Nephron progenitor cell (in vitro differentiated cells): ENCODE measurements at regions not wholly inside any gene's neighbourhood (a gene's known extent, or its start where the extent isn't known, plus 50 kb on each side); places are given as distances from the start of the nearest gene placed in this dataset.

Source experiments
- DNase-seq: peaks from one replicate; pipeline ENCODE4 v3.0.0; 2021
- H3K27ac Mint-ChIP-seq: 2 replicates; pipeline ENCODE4 v1.8.0; 2021; ENCODE audit warnings: mild to moderate bottlenecking, moderate library complexity, mixed read lengths
- H3K27me3 Mint-ChIP-seq: 2 replicates; pipeline ENCODE4 v1.8.0; 2021; ENCODE audit warnings: mild to moderate bottlenecking, low read depth, mixed read lengths; ENCODE audit not compliant: poor library complexity
- H3K36me3 Mint-ChIP-seq: 2 replicates; pipeline ENCODE4 v1.8.0; 2021; ENCODE audit warnings: low read depth, mixed read lengths
- H3K4me1 Mint-ChIP-seq: 2 replicates; pipeline ENCODE4 v1.8.0; 2021; ENCODE audit warnings: mixed read lengths
- H3K4me3 Mint-ChIP-seq: 2 replicates; pipeline ENCODE4 v1.8.0; 2021; ENCODE audit warnings: mild to moderate bottlenecking, moderate library complexity, mixed read lengths
- H3K9me3 Mint-ChIP-seq: 2 replicates; pipeline ENCODE4 v1.8.0; 2021; ENCODE audit warnings: mild to moderate bottlenecking, moderate library complexity, mixed read lengths
- TF ChIP-seq, protein P1 (sequence below): fragments of 200-600 bp; sonication (generic); IDR thresholded peaks from 2 replicates; pipeline ENCODE4 v1.5.0; 2021; ENCODE audit warnings: antibody characterized with exemption

DNA sequence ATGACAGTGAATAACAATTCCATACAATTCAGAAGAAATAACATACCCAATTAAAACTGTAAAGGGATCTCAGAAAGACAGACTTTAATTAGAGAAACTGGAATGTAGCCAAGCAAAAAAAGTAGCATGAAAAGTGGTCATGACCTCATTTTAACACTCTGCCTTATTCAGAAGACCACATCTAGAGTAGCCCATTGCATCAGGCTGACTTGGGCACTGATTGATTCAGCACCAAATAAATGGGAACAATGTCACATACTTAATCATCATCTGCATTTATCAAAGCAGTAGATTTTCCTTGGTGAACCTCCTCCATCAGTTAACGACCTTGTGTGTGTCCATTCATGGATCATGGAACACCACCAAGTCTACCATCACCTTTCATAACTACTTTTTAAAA, 992.1 kb downstream of the NR2F1-AS1 start:
- H3K36me3 Mint-ChIP-seq = no peaks in the 10 kb centered on the region
- H3K27ac Mint-ChIP-seq = no peak overlapping the region
- H3K9me3 Mint-ChIP-seq = peaks cover 4% of the 10 kb centered on the region
- H3K27me3 Mint-ChIP-seq = no peaks in the 10 kb centered on the region
- no peak overlapping the region for H3K4me3 Mint-ChIP-seq
- H3K4me1 Mint-ChIP-seq = no peaks in the 10 kb centered on the region
- TF ChIP-seq, protein P1, sequence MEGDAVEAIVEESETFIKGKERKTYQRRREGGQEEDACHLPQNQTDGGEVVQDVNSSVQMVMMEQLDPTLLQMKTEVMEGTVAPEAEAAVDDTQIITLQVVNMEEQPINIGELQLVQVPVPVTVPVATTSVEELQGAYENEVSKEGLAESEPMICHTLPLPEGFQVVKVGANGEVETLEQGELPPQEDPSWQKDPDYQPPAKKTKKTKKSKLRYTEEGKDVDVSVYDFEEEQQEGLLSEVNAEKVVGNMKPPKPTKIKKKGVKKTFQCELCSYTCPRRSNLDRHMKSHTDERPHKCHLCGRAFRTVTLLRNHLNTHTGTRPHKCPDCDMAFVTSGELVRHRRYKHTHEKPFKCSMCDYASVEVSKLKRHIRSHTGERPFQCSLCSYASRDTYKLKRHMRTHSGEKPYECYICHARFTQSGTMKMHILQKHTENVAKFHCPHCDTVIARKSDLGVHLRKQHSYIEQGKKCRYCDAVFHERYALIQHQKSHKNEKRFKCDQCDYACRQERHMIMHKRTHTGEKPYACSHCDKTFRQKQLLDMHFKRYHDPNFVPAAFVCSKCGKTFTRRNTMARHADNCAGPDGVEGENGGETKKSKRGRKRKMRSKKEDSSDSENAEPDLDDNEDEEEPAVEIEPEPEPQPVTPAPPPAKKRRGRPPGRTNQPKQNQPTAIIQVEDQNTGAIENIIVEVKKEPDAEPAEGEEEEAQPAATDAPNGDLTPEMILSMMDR = no peak
- DNase-seq = no peak

DNA sequence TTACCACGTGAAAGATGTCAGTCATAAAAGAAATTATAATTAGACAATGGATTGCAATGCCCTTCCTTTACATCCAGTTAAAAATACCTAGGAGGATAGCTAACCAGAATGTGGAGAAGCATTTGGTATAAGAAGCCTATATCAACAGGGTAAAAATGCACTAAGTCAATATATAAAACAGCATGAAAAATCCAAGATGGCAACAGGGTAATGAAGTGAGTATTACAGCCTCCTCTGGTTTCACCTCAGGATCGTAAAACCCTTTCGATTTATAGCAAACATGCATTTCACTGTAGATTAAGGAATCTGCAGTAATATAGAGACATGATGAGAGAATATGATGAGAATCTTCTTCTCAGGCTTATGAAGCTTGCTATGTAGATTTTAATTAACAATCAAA, 999.3 kb downstream of the NR2F1-AS1 start:
- no peak for DNase-seq
- Mint-ChIP-seq H3K4me3 (no peak overlapping the region), H3K27ac (no peak overlapping the region), H3K9me3 (peaks cover 9% of the 10 kb centered on the region), H3K27me3 (peaks cover 2% of the 10 kb centered on the region), H3K36me3 (no peaks in the 10 kb centered on the region), H3K4me1 (no peaks in the 10 kb centered on the region)
- TF ChIP-seq, protein P1 = no peak

DNA sequence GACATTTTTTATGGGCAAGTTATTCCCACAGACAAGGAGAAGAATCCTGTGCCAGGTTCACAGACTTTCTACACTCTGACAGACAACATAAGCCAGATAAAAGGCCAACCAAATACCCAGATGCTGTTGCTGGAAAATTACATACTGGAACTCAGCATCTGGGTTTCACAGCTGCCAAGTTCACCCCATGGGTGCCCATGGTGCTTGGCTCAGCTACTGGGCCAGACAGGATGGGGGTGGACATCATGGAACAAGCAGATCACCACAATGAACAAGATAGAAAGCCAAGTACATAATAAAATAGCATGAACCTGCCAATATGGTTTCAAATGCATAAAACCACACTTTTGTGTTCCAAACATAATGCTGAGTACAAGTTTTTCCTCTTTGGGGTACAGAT, 999.8 kb downstream of the NR2F1-AS1 start:
- no peak overlapping the region for H3K4me3 Mint-ChIP-seq
- TF ChIP-seq, protein P1 = no peak
- no peaks in the 10 kb centered on the region for H3K4me1 Mint-ChIP-seq
- no peak overlapping the region for H3K27ac Mint-ChIP-seq
- H3K27me3 Mint-ChIP-seq = peaks cover 2% of the 10 kb centered on the region
- DNase-seq = no peak
- no peaks in the 10 kb centered on the region for H3K36me3 Mint-ChIP-seq
- peaks cover 9% of the 10 kb centered on the region for H3K9me3 Mint-ChIP-seq

DNA sequence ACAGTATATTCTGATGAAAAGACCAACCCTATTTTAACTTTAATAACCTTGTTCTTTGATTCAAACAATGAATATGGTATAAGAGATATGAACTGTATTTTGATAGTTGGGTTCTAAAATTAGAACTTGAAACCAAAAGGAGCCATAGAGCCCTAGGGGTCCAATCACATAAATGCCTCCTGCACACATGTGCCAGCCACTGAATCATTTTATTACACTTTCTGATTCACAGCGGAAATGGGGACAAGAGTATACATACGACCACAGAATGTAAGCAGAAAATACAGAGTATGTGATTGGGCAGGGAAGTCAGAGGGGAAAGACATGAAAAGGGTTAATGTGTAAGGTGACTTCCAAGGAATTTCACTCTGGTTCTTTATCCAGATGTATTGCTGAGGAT, 1000.2 kb downstream of the NR2F1-AS1 start:
- no peaks in the 10 kb centered on the region for H3K4me1 Mint-ChIP-seq
- H3K36me3 Mint-ChIP-seq = no peaks in the 10 kb centered on the region
- no peak overlapping the region for H3K27ac Mint-ChIP-seq
- H3K4me3 Mint-ChIP-seq = no peak overlapping the region
- TF ChIP-seq, protein P1 = no peak
- peaks cover 2% of the 10 kb centered on the region for H3K27me3 Mint-ChIP-seq
- H3K9me3 Mint-ChIP-seq = peaks cover 9% of the 10 kb centered on the region
- DNase-seq = no peak

DNA sequence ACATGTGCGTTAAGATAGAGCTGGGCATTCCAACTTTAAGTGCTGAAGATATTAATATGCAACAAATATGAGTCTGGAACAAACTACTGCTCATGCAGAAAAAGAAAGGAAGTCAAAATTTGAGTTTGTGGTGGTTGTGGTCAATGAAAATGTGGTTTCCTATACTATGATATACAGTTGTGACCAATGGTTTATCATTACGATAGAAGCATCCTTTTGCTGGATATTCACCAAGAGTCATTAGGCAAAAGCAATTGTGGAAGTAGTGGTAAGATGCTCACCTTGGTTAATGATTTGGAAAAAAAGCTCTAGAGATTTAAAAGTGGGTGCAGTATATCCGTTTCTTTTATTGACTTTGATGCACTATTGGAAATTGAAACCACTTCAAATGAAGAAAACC, 1007.0 kb downstream of the NR2F1-AS1 start:
- TF ChIP-seq, protein P1 = no peak
- H3K4me3 Mint-ChIP-seq = no peak overlapping the region
- no peak for DNase-seq
- H3K9me3 Mint-ChIP-seq = no peaks in the 10 kb centered on the region
- H3K4me1 Mint-ChIP-seq = no peaks in the 10 kb centered on the region
- no peaks in the 10 kb centered on the region for H3K36me3 Mint-ChIP-seq
- H3K27ac Mint-ChIP-seq = no peak overlapping the region
- no peaks in the 10 kb centered on the region for H3K27me3 Mint-ChIP-seq

DNA sequence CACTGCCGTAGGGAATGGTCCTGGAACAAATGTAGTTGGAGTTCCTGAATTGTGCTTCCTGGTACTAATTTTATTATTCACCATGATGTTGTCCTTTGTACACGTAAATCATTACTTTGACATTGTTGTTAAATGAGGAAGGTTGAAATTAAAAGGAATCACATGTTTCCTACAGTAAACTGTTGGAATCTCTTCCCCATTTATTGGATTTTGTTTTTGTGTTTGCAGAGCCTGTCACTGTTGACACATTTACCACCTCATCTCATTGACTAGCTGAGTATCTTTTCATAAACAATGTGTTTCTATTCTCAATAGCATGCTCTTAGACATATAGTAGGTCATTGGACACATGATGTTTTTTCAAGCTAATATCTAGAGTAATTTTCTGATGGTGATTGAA, 1012.5 kb downstream of the NR2F1-AS1 start:
- Mint-ChIP-seq H3K4me1 (peaks cover 7% of the 10 kb centered on the region), H3K4me3 (no peak overlapping the region), H3K27me3 (peaks cover 3% of the 10 kb centered on the region), H3K9me3 (no peaks in the 10 kb centered on the region), H3K36me3 (no peaks in the 10 kb centered on the region), H3K27ac (no peak overlapping the region)
- TF ChIP-seq, protein P1 = no peak
- DNase-seq = no peak
